IPS-11a (cell line): ENCODE measurements at regions not wholly inside any gene's neighbourhood (a gene's known extent, or its start where the extent isn't known, plus 50 kb on each side); places are given as distances from the start of the nearest gene placed in this dataset.

Source experiments
- H3K4me3 ChIP-seq: one replicate; pipeline ENCODE4 v1.5.1; 2013; ENCODE audit warnings: low read depth, low read length, control low read depth

- H3K4me3 ChIP-seq: no peak overlapping the region
Observed at GRCh38 chr1:208413006-208413405, 168.8 kb upstream of the PLXNA2 start.

GRCh38 chr1:208418667-208419066 is 174.5 kb upstream of the PLXNA2 start:
- H3K4me3 ChIP-seq: no peak overlapping the region

- H3K4me3 ChIP-seq: no peak overlapping the region
Observed at GRCh38 chr1:208419746-208420420, 175.7 kb upstream of the PLXNA2 start.

- H3K4me3 ChIP-seq: no peak overlapping the region
Observed at GRCh38 chr1:208420696-208421095, 176.5 kb upstream of the PLXNA2 start.

GRCh38 chr1:208421486-208421885 is 177.3 kb upstream of the PLXNA2 start:
- H3K4me3 ChIP-seq: no peak overlapping the region

- H3K4me3 ChIP-seq: no peak overlapping the region
Observed at GRCh38 chr1:208423526-208423925, 179.3 kb upstream of the PLXNA2 start.

GRCh38 chr1:208425096-208425495 is 180.9 kb upstream of the PLXNA2 start:
- no peak overlapping the region for H3K4me3 ChIP-seq

GRCh38 chr1:208430220-208430619 is 186.0 kb upstream of the PLXNA2 start:
- H3K4me3 ChIP-seq: no peak overlapping the region

- no peak overlapping the region for H3K4me3 ChIP-seq
Observed at GRCh38 chr1:208431721-208432120, 187.5 kb upstream of the PLXNA2 start.

GRCh38 chr1:208432346-208432745 is 188.2 kb upstream of the PLXNA2 start:
- H3K4me3 ChIP-seq: no peak overlapping the region

- no peak overlapping the region for H3K4me3 ChIP-seq
Observed at GRCh38 chr1:208433086-208433485, 188.9 kb upstream of the PLXNA2 start.

GRCh38 chr1:208433971-208434370 is 189.8 kb upstream of the PLXNA2 start:
- H3K4me3 ChIP-seq: no peak overlapping the region

GRCh38 chr1:208437401-208437800 is 193.2 kb upstream of the PLXNA2 start:
- no peak overlapping the region for H3K4me3 ChIP-seq

- H3K4me3 ChIP-seq: no peak overlapping the region
Observed at GRCh38 chr1:208438112-208438699, 194.0 kb upstream of the PLXNA2 start.

GRCh38 chr1:208445758-208446203 is 201.6 kb upstream of the PLXNA2 start:
- H3K4me3 ChIP-seq: no peak overlapping the region

GRCh38 chr1:208446271-208446691 is 202.1 kb upstream of the PLXNA2 start:
- H3K4me3 ChIP-seq: no peak overlapping the region

GRCh38 chr1:208448425-208448824 is 204.2 kb upstream of the PLXNA2 start:
- H3K4me3 ChIP-seq: no peak overlapping the region

GRCh38 chr1:208449951-208450350 is 205.8 kb upstream of the PLXNA2 start:
- H3K4me3 ChIP-seq: no peak overlapping the region

GRCh38 chr1:208450958-208451357 is 206.8 kb upstream of the PLXNA2 start:
- H3K4me3 ChIP-seq: no peak overlapping the region

- no peak overlapping the region for H3K4me3 ChIP-seq
Observed at GRCh38 chr1:208455821-208456220, 211.6 kb upstream of the PLXNA2 start.

- H3K4me3 ChIP-seq: no peak overlapping the region
Observed at GRCh38 chr1:208456487-208456886, 212.3 kb upstream of the PLXNA2 start.

- no peak overlapping the region for H3K4me3 ChIP-seq
Observed at GRCh38 chr1:208460823-208461222, 216.6 kb upstream of the PLXNA2 start.

- H3K4me3 ChIP-seq: no peak overlapping the region
Observed at GRCh38 chr1:208461680-208462079, 217.5 kb upstream of the PLXNA2 start.
